IPS DF 4.7 (cell line): ENCODE measurements at regions not wholly inside any gene's neighbourhood (a gene's known extent, or its start where the extent isn't known, plus 50 kb on each side); places are given as distances from the start of the nearest gene placed in this dataset.
"Not testable (repeated sequence)": the region's sequence is repeated elsewhere in the genome, so short reads cannot be mapped to it uniquely, and the experiment has no call there.

Experiments used
- DNase-seq: peaks from one replicate; pipeline ENCODE4 v3.0.0-alpha.2; 2013; ENCODE audit warnings: low spot score; ENCODE audit errors: extremely low read depth

DNA sequence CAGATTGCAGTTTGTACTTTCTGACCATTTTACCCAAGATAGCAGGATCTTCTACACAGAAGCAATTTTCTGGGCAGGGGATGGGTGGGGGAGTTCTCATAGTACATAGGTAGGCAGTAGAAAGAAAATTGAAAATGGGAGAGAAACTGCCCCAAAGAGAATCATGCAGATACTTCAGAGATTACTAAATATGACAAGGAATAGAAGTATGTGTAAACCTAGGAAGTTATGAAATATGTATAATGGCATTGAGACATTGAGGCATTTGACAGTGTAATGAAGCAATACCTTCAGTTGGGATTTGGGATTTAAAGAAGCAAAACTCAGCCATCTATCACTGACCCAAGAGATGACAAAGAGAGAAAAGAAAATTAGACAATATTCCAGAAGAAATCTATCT, 233.0 kb downstream of the PTN start:
- no peak for DNase-seq

DNA sequence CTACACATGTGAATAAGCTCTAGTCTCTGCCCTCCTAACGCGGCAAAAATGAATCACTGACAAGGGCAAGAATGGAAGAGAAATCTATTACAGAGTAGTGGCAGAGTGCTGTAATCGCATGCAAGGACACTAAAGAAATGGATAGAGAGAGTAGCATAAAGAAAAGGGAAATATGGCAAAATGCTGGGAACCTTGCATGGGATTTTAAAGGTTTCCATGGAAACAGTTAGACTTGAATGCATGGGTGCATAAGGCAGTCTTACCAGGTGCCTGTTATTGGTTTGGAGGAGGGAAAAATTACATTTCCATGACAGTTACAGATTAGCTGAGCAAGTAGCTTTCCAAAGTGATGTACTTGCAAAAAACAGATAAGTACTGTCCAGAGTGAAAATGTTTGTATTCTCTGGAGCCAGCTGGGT, 233.4 kb downstream of the PTN start:
- DNase-seq, result no peak

DNA sequence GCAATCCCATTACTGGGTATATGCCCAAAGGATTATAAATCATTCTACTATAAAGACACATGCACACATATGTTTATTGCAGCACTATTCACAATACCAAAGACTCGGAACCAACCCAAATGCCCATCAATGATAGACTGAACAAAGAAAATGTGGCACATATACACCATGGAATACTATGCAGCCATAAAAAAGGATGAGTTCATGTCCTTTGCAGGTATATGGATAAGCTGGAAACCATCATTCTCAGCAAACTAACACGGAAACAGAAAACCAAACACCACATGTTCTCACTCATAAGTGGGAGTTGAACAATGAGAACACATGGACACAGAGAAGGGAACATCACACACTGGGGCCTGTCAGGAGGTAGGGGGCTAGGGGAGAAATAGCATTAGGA, 235.7 kb downstream of the PTN start:
- not testable (repeated sequence) for DNase-seq

DNA sequence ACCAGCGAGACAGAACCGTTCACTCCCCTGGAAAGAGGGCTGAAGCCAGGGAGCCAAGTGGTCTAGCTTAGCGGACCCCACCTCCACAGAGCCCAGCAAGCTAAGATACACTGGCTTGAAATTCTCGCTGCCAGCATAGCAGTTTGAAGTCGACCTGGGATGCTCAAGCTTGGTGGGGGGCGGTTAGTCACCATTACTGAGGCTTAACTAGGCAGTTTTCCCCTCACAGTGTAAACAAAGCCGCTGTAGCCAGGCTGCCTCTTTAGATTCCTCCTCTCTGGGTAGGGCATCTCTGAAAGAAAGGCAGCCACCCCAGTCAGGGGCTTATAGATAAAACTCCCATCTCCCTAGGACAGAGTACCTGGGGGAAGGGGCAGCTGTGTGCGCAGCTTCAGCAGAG, 235.1 kb downstream of the CHRM2 start:
- DNase-seq, result not testable (repeated sequence)

DNA sequence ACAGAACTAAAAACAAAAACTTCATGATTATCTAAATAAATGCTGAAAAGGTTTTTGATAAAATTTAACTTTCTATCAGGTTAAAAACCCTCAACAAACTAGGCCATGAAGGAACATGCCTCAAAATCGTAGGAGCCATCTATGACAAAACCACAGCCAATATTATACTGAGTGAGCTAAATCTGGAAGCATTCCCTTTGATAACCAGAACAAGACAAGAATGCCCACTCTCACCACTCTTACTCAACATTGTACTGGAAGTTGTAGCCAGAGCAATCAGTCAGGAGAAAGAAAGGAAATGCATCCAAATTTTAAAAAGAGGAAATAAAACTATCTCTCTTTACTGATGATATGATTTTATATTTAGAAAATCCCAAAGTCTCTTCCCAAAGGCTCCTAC, 228.7 kb downstream of the CHRM2 start:
- DNase-seq, result no peak

DNA sequence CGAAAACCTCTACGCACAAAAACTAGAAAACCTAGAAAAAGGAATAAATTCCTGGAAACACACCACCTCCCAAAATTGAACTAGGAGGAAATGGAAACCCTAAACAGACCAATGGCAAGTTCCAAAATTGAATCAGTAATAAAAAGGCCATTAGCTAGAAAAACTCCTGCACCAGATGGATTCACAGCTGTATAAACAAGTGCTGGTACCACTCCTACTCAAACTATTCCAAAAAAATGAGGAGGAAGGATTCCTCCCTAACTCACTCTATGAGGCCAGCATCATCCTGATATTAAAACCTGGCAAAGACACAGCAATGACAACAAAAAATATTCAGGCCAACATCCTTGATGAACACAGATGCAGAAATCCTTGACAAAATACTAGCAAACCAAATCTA, 228.2 kb downstream of the CHRM2 start:
- DNase-seq, result no peak

DNA sequence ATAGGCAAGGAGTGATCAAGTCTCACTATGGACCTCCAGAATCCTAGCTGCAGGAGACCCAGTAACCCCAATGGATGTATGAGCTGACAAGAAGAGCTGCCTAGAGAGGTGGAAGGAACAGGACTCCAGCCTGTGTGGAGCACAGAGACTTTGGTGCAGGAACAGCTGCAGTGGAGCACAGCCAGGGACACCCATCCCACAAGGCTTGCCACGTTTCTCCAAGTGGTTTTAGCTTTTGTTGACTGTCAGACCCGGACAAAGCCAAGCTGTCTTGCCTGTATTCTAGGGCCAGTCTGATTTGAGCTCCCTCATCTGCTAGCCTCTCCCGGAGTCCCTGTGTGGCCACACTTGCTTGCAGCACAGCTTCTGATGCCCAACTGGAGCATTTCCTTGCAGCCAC, 224.7 kb downstream of the CHRM2 start:
- no peak for DNase-seq

DNA sequence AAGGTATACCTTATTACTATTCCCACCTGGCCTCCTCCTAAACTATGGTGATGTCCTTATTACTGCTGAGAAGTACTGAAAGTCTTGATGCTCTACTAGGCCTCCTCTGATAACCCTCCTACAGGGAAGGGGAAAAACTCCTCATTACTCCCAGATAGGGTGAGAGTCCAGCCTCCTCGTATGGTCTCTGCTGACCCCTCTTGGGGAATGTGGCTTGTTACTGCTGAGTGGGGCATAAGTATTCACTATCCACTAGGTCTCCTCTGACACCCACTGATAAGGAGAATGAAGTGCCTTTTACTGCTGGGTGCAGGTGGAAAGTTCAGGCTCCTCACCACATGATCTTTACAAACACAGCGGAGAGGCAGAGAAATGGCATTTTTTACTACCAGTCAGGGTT, 222.9 kb downstream of the CHRM2 start:
- peak; percentile 33 for DNase-seq

DNA sequence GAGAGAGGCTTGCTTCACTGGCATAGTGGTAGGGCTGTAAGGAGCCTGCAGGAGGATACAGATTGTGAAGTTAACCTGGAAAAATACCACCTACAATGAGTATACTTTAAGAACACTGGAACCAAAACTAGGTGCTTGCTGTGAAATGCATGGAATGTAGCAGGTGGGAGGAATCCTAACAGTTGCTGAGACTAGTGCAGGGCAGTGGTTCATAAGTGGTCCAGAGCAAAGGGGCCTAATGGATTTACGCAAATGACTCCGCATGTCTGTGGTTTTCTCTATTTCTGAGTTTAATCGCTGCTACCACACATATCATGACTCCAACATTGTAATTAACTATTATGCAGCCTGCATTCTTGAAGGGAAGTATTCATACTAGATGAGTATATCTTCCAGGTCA, 218.4 kb downstream of the CHRM2 start:
- DNase-seq, result no peak

DNA sequence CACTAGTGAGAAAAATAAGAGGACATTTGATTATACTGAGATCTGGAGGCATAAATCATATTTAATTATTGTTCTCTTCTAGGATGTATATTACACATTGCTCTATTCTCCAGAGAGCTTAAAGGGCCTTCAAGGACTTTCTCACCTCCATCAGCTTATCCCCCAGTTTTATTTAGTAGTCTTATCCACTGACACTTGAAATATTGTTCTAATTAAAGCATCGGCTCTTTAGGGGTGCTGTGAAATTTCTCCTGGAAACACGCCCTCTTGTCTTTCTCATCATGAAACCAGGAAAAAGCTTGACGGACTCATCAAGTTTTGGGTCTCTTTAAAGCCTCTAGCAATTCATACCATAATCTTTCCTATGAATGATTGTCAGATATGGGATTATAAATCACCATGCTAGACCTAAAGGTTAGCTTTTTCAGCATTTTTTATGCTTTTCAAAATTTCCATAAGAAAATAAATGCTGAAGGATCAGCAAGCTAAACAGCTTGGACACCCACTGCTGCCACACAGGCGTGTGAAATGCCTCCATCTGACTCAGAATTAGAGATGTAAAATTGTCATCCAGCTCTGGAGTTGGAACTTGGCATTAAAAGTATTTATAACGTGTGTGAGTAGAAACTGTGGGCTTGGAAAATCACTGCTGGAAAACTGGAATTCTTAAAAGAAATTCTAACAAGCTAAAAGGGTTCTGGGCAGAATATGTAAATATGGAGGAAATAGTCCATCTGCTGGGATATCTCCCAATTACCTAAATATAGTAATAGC, 216.3 kb downstream of the CHRM2 start:
- DNase-seq, result no peak

DNA sequence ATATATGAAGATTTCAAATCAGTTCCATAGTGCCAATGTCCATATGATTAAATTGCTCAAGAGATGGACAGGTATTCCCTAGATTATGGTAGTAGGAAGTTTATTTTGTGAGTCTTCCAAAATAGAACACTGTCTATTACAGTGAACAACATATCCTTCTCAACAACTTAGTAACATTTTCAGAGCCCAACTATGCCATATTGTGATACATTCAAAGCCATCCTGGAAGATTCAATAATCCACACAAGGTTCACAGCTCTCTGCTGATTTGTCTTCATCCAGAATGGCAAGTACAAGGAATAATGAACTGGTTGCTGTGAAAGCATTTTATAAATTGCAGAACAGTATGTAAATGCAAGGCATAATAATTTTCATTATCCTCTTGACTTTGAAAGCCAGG, 213.9 kb downstream of the CHRM2 start:
- no peak for DNase-seq

DNA sequence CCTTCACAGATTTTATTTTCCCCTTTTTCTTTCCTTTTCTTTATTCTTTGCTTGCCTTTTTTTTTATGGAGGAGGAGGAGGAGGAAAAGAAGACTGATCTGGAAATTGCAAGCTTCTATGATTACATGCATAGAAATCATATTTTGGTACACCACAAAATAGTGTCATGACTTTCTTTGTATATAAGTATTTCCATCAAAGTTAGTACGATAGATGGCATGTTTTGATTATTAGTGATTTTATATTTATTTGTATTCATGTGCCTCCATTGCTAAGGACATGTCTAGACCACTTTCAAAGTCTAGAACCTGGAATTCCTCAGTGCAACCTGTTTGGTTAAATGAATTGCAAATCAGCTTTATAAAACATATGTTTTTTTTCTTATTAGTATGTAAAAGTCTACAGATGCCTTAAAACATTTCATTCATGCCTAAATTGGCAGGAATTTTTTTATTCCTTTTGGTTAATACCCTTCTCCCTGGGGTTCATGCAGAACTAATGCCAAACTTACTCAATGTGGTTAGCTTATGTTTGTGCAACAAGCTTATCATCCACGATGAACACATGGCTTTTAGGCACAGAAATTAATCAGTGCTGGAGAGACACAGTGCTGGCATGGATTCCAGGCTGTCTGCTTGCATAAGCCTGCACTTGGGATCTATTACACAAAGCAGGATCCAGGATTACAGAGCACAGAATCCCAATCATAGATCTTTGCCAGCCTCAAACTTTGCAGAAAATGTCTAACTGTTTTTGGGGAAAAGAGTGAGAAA, 213.1 kb downstream of the CHRM2 start:
- no peak for DNase-seq

DNA sequence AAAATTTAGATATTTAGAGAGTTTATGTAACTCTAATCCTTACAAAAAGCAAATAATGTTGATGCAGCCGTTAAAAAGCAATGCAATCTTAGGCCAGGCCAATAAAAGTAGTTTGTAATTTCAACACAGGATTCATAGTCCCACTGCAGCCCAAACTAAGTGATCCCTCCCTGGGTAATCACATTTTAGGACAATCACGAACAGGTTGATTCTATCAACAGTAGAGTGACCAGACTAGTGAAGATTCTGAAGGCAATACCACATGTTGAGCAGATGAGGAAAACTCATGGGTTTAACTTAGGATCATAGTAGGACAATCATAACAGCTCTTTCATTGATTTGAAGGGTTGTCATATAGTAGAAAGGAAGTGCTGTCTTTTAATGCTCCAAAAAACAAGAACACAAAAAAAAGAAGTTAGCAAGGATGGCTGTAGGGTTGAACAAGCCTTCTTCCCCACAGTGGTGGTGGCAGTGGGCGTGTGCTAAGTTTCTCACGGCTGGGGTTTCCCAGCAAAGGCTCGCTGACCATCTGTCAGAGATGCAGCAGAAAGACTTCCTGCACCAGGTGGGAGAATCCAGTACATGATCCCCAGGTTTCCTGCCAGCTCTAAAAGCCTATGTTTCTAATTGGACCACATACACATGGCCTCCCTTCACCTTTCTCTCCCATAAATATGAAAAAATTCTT, 212.2 kb downstream of the CHRM2 start:
- no peak for DNase-seq

DNA sequence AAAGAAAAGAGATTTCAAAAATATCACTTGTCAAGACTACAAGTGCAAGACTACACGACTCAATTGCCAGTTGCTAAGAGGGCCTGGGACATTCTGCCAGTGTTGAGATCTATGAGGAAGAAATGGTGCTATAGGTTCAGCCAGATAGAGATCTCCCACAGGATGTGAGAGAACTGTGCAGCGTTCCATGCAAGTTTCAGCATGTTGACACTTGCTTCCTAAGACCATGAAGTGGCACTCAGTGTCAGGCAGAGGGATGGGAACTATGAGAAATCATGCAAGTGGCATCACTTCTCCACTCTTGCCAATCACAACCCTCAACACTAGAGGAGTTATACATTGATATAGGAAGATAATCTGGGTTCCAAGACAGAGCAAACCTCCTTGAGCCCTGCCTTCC, 210.3 kb downstream of the CHRM2 start:
- DNase-seq, result no peak

DNA sequence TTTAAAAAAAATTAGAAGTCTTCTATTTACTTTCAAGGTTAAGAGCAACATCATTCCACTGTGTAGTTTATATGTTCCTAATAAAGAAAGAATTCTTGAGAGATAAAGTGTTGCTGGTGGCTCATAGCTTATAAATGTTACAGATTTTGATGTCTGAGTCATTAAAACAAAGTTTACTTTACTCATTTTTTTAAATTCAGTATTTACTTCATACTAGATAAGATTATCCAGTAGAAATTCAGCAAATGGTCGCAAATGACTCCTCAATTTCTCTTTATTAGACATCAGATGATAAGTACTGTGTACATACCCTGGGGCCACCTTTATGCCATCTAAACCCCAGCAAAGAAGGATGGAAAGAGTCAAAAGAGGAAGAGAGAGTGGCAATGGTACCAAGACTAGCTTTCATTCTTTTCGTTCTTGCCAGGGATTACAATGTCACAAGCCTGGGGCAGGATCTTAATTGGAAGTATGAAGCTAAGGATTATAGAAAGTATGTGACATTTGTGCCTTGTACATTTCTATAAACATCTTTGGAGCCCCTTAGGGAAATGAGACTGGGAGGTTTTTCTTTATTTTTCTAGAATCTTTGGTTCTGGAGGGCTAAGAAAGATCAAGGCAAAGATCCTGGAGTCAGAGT, 206.1 kb downstream of the CHRM2 start:
- no peak for DNase-seq

DNA sequence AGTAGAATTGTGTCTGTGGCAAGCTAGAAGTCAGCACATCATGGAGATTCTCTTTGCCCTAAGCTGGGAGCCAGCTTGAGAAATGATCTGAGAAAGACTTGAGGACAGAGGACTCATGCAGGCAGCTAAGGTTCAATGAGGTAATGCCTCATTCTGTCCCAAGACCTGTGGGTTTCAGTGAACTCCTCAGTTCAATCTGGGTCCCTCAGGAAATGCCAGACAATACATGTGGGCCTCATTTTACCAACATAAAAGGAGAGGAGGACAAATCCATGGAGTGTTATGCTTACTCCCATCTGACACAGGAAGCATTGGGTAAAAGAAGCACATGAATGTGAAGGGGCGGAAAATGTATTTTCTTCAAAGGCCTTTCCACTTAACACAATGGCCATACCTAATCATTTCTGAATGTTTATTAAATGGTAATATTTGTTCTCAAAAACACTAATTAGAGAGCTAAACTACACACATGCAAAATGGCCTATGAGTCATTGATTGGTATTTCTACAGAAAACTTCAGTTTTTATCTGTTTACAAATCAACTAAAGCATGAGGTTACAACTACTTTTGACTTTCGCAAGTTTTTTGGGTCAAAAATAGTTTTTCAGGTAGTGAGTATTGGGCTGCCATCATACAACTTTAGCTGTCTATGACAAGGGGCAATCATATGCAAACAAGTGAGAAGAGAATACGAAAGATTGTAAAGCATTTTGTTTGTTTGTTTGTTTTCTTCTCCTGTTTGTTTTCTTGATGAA, 205.3 kb downstream of the CHRM2 start:
- DNase-seq, result no peak
